ENCODE measurements at regions not wholly inside any gene's neighbourhood (a gene's known extent, or its start where the extent isn't known, plus 50 kb on each side); places are given as distances from the start of the nearest gene placed in this dataset.

- H3K9ac ChIP-seq (ENCODE audit: low read length) = no peak overlapping the region
- no peak overlapping the region for H3K27ac ChIP-seq (ENCODE audit: low read depth, low read length, poor library complexity, severe bottlenecking)
- H3K9me3 ChIP-seq (ENCODE audit: low read length) = no peaks in the 10 kb centered on the region
- H3K4me2 ChIP-seq (ENCODE audit: low read length) = no peak overlapping the region
- no peaks in the 10 kb centered on the region for H3F3A ChIP-seq (ENCODE audit: insufficient read depth, low read length)
- no peaks in the 10 kb centered on the region for H4K20me1 ChIP-seq (ENCODE audit: insufficient read depth, low read length)
- H3K4me3 ChIP-seq (ENCODE audit: low read depth, low read length, poor library complexity, severe bottlenecking) = no peak overlapping the region
- TF ChIP-seq EZH2 (IDR thresholded peaks at IDR 0.05; ENCODE audit: borderline replicate concordance, low read length) = no peak
- TF ChIP-seq, protein P1, sequence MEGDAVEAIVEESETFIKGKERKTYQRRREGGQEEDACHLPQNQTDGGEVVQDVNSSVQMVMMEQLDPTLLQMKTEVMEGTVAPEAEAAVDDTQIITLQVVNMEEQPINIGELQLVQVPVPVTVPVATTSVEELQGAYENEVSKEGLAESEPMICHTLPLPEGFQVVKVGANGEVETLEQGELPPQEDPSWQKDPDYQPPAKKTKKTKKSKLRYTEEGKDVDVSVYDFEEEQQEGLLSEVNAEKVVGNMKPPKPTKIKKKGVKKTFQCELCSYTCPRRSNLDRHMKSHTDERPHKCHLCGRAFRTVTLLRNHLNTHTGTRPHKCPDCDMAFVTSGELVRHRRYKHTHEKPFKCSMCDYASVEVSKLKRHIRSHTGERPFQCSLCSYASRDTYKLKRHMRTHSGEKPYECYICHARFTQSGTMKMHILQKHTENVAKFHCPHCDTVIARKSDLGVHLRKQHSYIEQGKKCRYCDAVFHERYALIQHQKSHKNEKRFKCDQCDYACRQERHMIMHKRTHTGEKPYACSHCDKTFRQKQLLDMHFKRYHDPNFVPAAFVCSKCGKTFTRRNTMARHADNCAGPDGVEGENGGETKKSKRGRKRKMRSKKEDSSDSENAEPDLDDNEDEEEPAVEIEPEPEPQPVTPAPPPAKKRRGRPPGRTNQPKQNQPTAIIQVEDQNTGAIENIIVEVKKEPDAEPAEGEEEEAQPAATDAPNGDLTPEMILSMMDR (IDR thresholded peaks at IDR 0.05; ENCODE audit: low read length) = no peak
- H3K79me2 ChIP-seq (ENCODE audit: insufficient read depth, low read length) = no peaks in the 10 kb centered on the region
- no peak overlapping the region for H2AFZ ChIP-seq (ENCODE audit: low read length)
- H3K27me3 ChIP-seq (ENCODE audit: insufficient read depth, low read length) = no peaks in the 10 kb centered on the region
- no peaks in the 10 kb centered on the region for H3K4me1 ChIP-seq (ENCODE audit: insufficient read depth, low read length, severe bottlenecking)
- H3K36me3 ChIP-seq (ENCODE audit: insufficient read depth, low read length) = no peaks in the 10 kb centered on the region
- H3K9me2 ChIP-seq (ENCODE audit: low read depth, low read length) = no peaks in the 10 kb centered on the region
Measured at GRCh38 chr11:133738624-133739023, 106.7 kb downstream of the SPATA19 start.

- Histone ChIP-seq H2AFZ (ENCODE audit: low read length) (no peak overlapping the region), H3K4me1 (ENCODE audit: insufficient read depth, low read length, severe bottlenecking) (no peaks in the 10 kb centered on the region), H3K27me3 (ENCODE audit: insufficient read depth, low read length) (no peaks in the 10 kb centered on the region), H3K9me3 (ENCODE audit: low read length) (no peaks in the 10 kb centered on the region), H4K20me1 (ENCODE audit: insufficient read depth, low read length) (no peaks in the 10 kb centered on the region), H3K36me3 (ENCODE audit: insufficient read depth, low read length) (no peaks in the 10 kb centered on the region), H3F3A (ENCODE audit: insufficient read depth, low read length) (no peaks in the 10 kb centered on the region), H3K4me2 (ENCODE audit: low read length) (no peak overlapping the region), H3K9me2 (ENCODE audit: low read depth, low read length) (no peaks in the 10 kb centered on the region), H3K79me2 (ENCODE audit: insufficient read depth, low read length) (no peaks in the 10 kb centered on the region), H3K27ac (ENCODE audit: low read depth, low read length, poor library complexity, severe bottlenecking) (no peak overlapping the region), H3K9ac (ENCODE audit: low read length) (no peak overlapping the region), H3K4me3 (ENCODE audit: low read depth, low read length, poor library complexity, severe bottlenecking) (no peak overlapping the region)
- TF ChIP-seq EZH2 (IDR thresholded peaks at IDR 0.05; ENCODE audit: borderline replicate concordance, low read length) = no peak
- TF ChIP-seq, protein P1 (IDR thresholded peaks at IDR 0.05; ENCODE audit: low read length) = no peak
Measured at GRCh38 chr11:133733631-133734030, 111.7 kb downstream of the SPATA19 start.

- no peak overlapping the region for H3K27ac ChIP-seq (ENCODE audit: low read depth, low read length, poor library complexity, severe bottlenecking)
- no peak overlapping the region for H3K4me3 ChIP-seq (ENCODE audit: low read depth, low read length, poor library complexity, severe bottlenecking)
- H3K36me3 ChIP-seq (ENCODE audit: insufficient read depth, low read length) = no peaks in the 10 kb centered on the region
- no peak for TF ChIP-seq EZH2 (IDR thresholded peaks at IDR 0.05; ENCODE audit: borderline replicate concordance, low read length)
- TF ChIP-seq, protein P1 (IDR thresholded peaks at IDR 0.05; ENCODE audit: low read length) = no peak
- no peak overlapping the region for H3K4me2 ChIP-seq (ENCODE audit: low read length)
- H3K9ac ChIP-seq (ENCODE audit: low read length) = no peak overlapping the region
- H3F3A ChIP-seq (ENCODE audit: insufficient read depth, low read length) = no peaks in the 10 kb centered on the region
- H3K9me3 ChIP-seq (ENCODE audit: low read length) = no peaks in the 10 kb centered on the region
- H3K79me2 ChIP-seq (ENCODE audit: insufficient read depth, low read length) = no peaks in the 10 kb centered on the region
- H3K9me2 ChIP-seq (ENCODE audit: low read depth, low read length) = no peaks in the 10 kb centered on the region
- H2AFZ ChIP-seq (ENCODE audit: low read length) = no peak overlapping the region
- H3K27me3 ChIP-seq (ENCODE audit: insufficient read depth, low read length) = no peaks in the 10 kb centered on the region
- H4K20me1 ChIP-seq (ENCODE audit: insufficient read depth, low read length) = no peaks in the 10 kb centered on the region
- no peaks in the 10 kb centered on the region for H3K4me1 ChIP-seq (ENCODE audit: insufficient read depth, low read length, severe bottlenecking)
Measured at GRCh38 chr11:133732109-133732674, 113.1 kb downstream of the SPATA19 start.
